ENCODE measurements at regions not wholly inside any gene's neighbourhood (a gene's known extent, or its start where the extent isn't known, plus 50 kb on each side); places are given as distances from the start of the nearest gene placed in this dataset.

- TF ChIP-seq CTCF (IDR thresholded peaks at IDR 0.05) (no peak), POLR2A (IDR thresholded peaks at IDR 0.05) (no peak)
Measured at GRCh38 chr2:102977426-102978090, 215.7 kb downstream of the TMEM182 start.

Data from transverse colon (tissue), 3 donors.